Endothelial cell of umbilical vein (primary cell): ENCODE measurements at regions not wholly inside any gene's neighbourhood (a gene's known extent, or its start where the extent isn't known, plus 50 kb on each side); places are given as distances from the start of the nearest gene placed in this dataset.

Source experiments
- BruUV-seq: library from RNA; stranded (reverse); fragments of 400-500 nt; replicated peaks from 2 replicates; lab custom pipeline; 2021; lab: Mats Ljungman, UMichigan
- CTCF ChIA-PET: fragments of 300-600, 350-600 bp; sonication (Branson Sonifier 250); formaldehyde crosslinking; loops from one replicate; lab custom pipeline; 2021; ENCODE audit warnings: antibody characterized with exemption, inconsistent platforms; lab: Charles Lee
- POLR2A ChIA-PET: fragments of 300-600, 350-600 bp; sonication (Branson Sonifier 250); formaldehyde crosslinking; loops from one replicate; lab custom pipeline; 2021; ENCODE audit warnings: antibody characterized with exemption, inconsistent platforms; lab: Charles Lee
- DNase-seq: peaks from one replicate; pipeline ENCODE4 v3.0.0-alpha.2; 2011; ENCODE audit warnings: low read depth, low spot score
- FAIRE-seq: peaks from 2 replicates; lab custom pipeline; 2011; peaks lifted over from hg19 to GRCh38; lab: Jason Lieb, UNC
- H2AFZ ChIP-seq: 2 replicates; pipeline ENCODE4 v1.6.0; 2012; ENCODE audit warnings: low read depth, low read length, control low read depth, inconsistent platforms
- H3K27ac ChIP-seq: 2 replicates; pipeline ENCODE4 v1.5.1; 2011; ENCODE audit warnings: low read depth, mild to moderate bottlenecking, control low read depth, low read length, moderate library complexity; ENCODE audit not compliant: insufficient read depth
- H3K27me3 ChIP-seq, 2 experiments: 2 replicates each; pipeline versions ENCODE4 v1.6.0 to v1.6.1; 2011; ENCODE audit warnings: low read length in 2 of 2, mixed read lengths in 1 of 2; ENCODE audit not compliant: control insufficient read depth in 2 of 2, insufficient read depth in 2 of 2
- H3K36me3 ChIP-seq, 2 experiments: 2 replicates in 1 of 2; 3 replicates in 1 of 2; pipeline ENCODE4 v1.5.1; 2011; ENCODE audit warnings: low read length in 2 of 2, mild to moderate bottlenecking in 1 of 2, moderate library complexity in 1 of 2; ENCODE audit not compliant: control insufficient read depth in 2 of 2, insufficient read depth in 2 of 2; ENCODE audit errors: extremely low read depth in 1 of 2
- H3K4me1 ChIP-seq: 3 replicates; pipeline ENCODE4 v1.5.1; 2011; ENCODE audit warnings: mild to moderate bottlenecking, low read length; ENCODE audit not compliant: control insufficient read depth, insufficient read depth; ENCODE audit errors: extremely low read depth
- H3K4me2 ChIP-seq: 2 replicates; pipeline ENCODE4 v1.6.1; 2011; ENCODE audit warnings: low read length, control low read depth, mixed read lengths; ENCODE audit not compliant: insufficient read depth
- H3K4me3 ChIP-seq, 3 experiments: fragments of 200-600 bp in 1 of 3; sonication (generic), shearing (Covaris generic) in 1 of 3; replicated peaks in 1 of 3; 2 replicates each; pipeline ENCODE4 v1.5.1; 2011 to 2016; ENCODE audit warnings: control low read depth in 3 of 3, low read length in 3 of 3, mild to moderate bottlenecking in 2 of 3, inconsistent platforms in 1 of 3, low read depth in 1 of 3, moderate library complexity in 1 of 3; ENCODE audit not compliant: insufficient read depth in 1 of 3
- H3K79me2 ChIP-seq: 2 replicates; pipeline ENCODE4 v1.6.0; 2012; ENCODE audit warnings: low read length, inconsistent platforms; ENCODE audit not compliant: control insufficient read depth, insufficient read depth
- H3K9ac ChIP-seq: replicated peaks from 2 replicates; pipeline ENCODE3; 2011; ENCODE audit warnings: low read length, control low read depth; ENCODE audit not compliant: insufficient read depth; ENCODE audit errors: extremely low read depth
- H3K9me1 ChIP-seq: replicated peaks from 3 replicates; pipeline ENCODE4 v1.6.0; 2011; ENCODE audit warnings: mild to moderate bottlenecking, low read length; ENCODE audit not compliant: control insufficient read depth, insufficient read depth; ENCODE audit errors: extremely low read depth
- H3K9me3 ChIP-seq: replicated peaks from 2 replicates; pipeline ENCODE4 v1.5.1; 2012; ENCODE audit warnings: low read length, inconsistent platforms; ENCODE audit not compliant: control insufficient read depth, insufficient read depth
- H4K20me1 ChIP-seq: replicated peaks from 2 replicates; pipeline ENCODE3; 2011; ENCODE audit warnings: mild to moderate bottlenecking, low read length; ENCODE audit not compliant: control insufficient read depth, insufficient read depth; ENCODE audit errors: extremely low read depth
- CTCF ChIP-seq, 2 donors: IDR thresholded peaks; 1 replicate in 1 of 2; 2 replicates in 1 of 2; pipeline ENCODE4 v1.5.1; 2011; ENCODE audit warnings: low read length in 2 of 2, mild to moderate bottlenecking in 2 of 2, moderate library complexity in 2 of 2, control low read depth in 1 of 2, inconsistent platforms in 1 of 2, low read depth in 1 of 2; ENCODE audit not compliant: insufficient read depth in 1 of 2; ENCODE audit errors: extremely low read depth in 1 of 2
- EZH2 ChIP-seq: IDR thresholded peaks from 2 replicates; pipeline ENCODE4 v1.6.1; 2012; ENCODE audit warnings: borderline replicate concordance, low read depth, mild to moderate bottlenecking, moderate library complexity, low read length, inconsistent platforms; ENCODE audit not compliant: severe bottlenecking
- FOS ChIP-seq: IDR thresholded peaks from 2 replicates; pipeline ENCODE4 v1.6.1; 2011; ENCODE audit warnings: mild to moderate bottlenecking, low read length, moderate library complexity, borderline replicate concordance; ENCODE audit not compliant: insufficient read depth
- GATA2 ChIP-seq: IDR thresholded peaks from 2 replicates; pipeline ENCODE4 v1.7.0; 2011; ENCODE audit warnings: low read depth, mild to moderate bottlenecking, moderate library complexity, mixed read lengths, low read length; ENCODE audit not compliant: insufficient read length, insufficient read depth
- JUN ChIP-seq: IDR thresholded peaks from 2 replicates; pipeline ENCODE4 v1.6.1; 2011; ENCODE audit warnings: borderline replicate concordance, low read depth; ENCODE audit not compliant: insufficient read length, insufficient read depth
- MYC ChIP-seq: IDR thresholded peaks from one replicate; pipeline ENCODE4 v1.6.1; 2011; ENCODE audit warnings: mild to moderate bottlenecking, low read depth, low read length
- POLR2A ChIP-seq: IDR thresholded peaks from 2 replicates; pipeline ENCODE4 v1.6.1; 2012; ENCODE audit warnings: low read depth, mild to moderate bottlenecking, control low read depth, low read length
- POLR2AphosphoS5 ChIP-seq: IDR thresholded peaks from 2 replicates; pipeline ENCODE4 v1.6.1; 2012; ENCODE audit warnings: low read depth, mild to moderate bottlenecking, control low read depth, low read length, moderate library complexity; ENCODE audit not compliant: insufficient read depth
- dilution Hi-C: fragments of 300-500 bp; cut with MboI; formaldehyde crosslinking; loops from one replicate; pipeline ENCODE4 v1.15.0; 2019; ENCODE audit warnings: low sequenced_read_pairs; ENCODE audit not compliant: extremely low pct_ligation_motif_present
- intact Hi-C: fragments of 100-400 bp; cut with micrococcal nuclease; formaldehyde crosslinking; loops from one replicate; pipeline ENCODE4 v1.10.0; 2022
- TF ChIP-seq, protein P1 (sequence below): IDR thresholded peaks from 2 replicates; pipeline ENCODE4 v1.6.1; 2011; ENCODE audit not compliant: insufficient read depth, insufficient read length

GRCh38 chr5:112637343-112637742 lies 100.3 kb upstream of the APC start:
- ChIA-PET CTCF (no interaction called here), POLR2A (no interaction called here)
- no peaks in the 10 kb centered on the region for H3K9me1 ChIP-seq
- H3K4me1 ChIP-seq, result no peaks in the 10 kb centered on the region
- TF ChIP-seq POLR2A (no peak), GATA2 (no peak), POLR2AphosphoS5 (no peak), JUN (no peak), MYC (no peak), CTCF (IDR thresholded peaks at IDR 0.05; ENCODE audit: extremely low read depth in 1 of 2, insufficient read depth in 1 of 2, low read depth in 1 of 2, low read length in 2 of 2) (no peak), FOS (no peak), EZH2 (no peak)
- TF ChIP-seq, protein P1, sequence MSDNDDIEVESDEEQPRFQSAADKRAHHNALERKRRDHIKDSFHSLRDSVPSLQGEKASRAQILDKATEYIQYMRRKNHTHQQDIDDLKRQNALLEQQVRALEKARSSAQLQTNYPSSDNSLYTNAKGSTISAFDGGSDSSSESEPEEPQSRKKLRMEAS, result no peak
- peaks cover 5 to 6% of the 10 kb centered on the region in 2 experiments for H3K27me3 ChIP-seq
- no peaks in the 10 kb centered on the region for H3K36me3 ChIP-seq
- H4K20me1 ChIP-seq, result no peaks in the 10 kb centered on the region
- no peaks in the 10 kb centered on the region for H3K9me3 ChIP-seq
- H3K4me3 ChIP-seq, result no peak overlapping the region
- H3K27ac ChIP-seq, result no peak overlapping the region
- no peak overlapping the region for H2AFZ ChIP-seq
- dilution Hi-C loops (no loop called here), intact Hi-C loops (no loop called here)
- BruUV-seq, result no TSS peak
- no peak for FAIRE-seq
- H3K79me2 ChIP-seq, result no peaks in the 10 kb centered on the region
- DNase-seq, result no peak
- no peak overlapping the region for H3K9ac ChIP-seq
- no peak overlapping the region for H3K4me2 ChIP-seq
